A673 (cell line): ENCODE measurements at regions not wholly inside any gene's neighbourhood (a gene's known extent, or its start where the extent isn't known, plus 50 kb on each side); places are given as distances from the start of the nearest gene placed in this dataset.

Experiments
- BruUV-seq: library from RNA; stranded (reverse); fragments of 400-500 nt; replicated peaks from 2 replicates; lab custom pipeline; 2021; lab: Mats Ljungman, UMichigan
- CTCF ChIA-PET: fragments of 300-600 bp; sonication (Branson Sonifier 250); formaldehyde crosslinking; loops from one replicate; lab custom pipeline; 2022; ENCODE audit warnings: antibody characterized with exemption; lab: Charles Lee
- POLR2A ChIA-PET: fragments of 300-600 bp; sonication (Branson Sonifier 250); formaldehyde crosslinking; loops from one replicate; lab custom pipeline; 2022; ENCODE audit warnings: antibody characterized with exemption; ENCODE audit not compliant: low non-redundant PET; lab: Charles Lee
- DNase-seq: peaks from one replicate; pipeline ENCODE4 v3.0.0-alpha.2; 2015; ENCODE audit warnings: low spot score
- H3K27ac ChIP-seq: fragments of 200-600 bp; sonication (generic); 2 replicates; pipeline ENCODE4 v1.5.1; 2016; ENCODE audit warnings: mixed run types, low read depth, mild to moderate bottlenecking, mixed read lengths, antibody characterized with exemption, low read length; ENCODE audit not compliant: poor library complexity, severe bottlenecking
- H3K27me3 ChIP-seq: fragments of 200-600 bp; sonication (generic); replicated peaks from 2 replicates; pipeline ENCODE4 v1.6.1; 2017; ENCODE audit warnings: mixed run types, low read depth, mild to moderate bottlenecking, mixed read lengths, antibody characterized with exemption, low read length; ENCODE audit not compliant: insufficient read depth, poor library complexity
- H3K36me3 ChIP-seq: fragments of 200-600 bp; sonication (generic); 2 replicates; pipeline ENCODE4 v1.6.1; 2016; ENCODE audit warnings: mixed run types, mild to moderate bottlenecking, mixed read lengths, antibody characterized with exemption, low read length; ENCODE audit not compliant: insufficient read depth, poor library complexity, severe bottlenecking
- H3K4me1 ChIP-seq: fragments of 200-600 bp; sonication (generic); 2 replicates; pipeline ENCODE4 v1.6.1; 2017; ENCODE audit warnings: mixed run types, mild to moderate bottlenecking, mixed read lengths, antibody characterized with exemption, low read length; ENCODE audit not compliant: insufficient read depth, poor library complexity, severe bottlenecking
- H3K4me3 ChIP-seq: fragments of 200-600 bp; sonication (generic); 2 replicates; pipeline ENCODE4 v1.5.1; 2016; ENCODE audit warnings: low read depth, mixed run types, mild to moderate bottlenecking, mixed read lengths, low read length; ENCODE audit not compliant: poor library complexity, severe bottlenecking
- H3K9me3 ChIP-seq: fragments of 200-600 bp; sonication (generic); 2 replicates; pipeline ENCODE4 v1.6.1; 2016; ENCODE audit warnings: mixed run types, low read depth, mild to moderate bottlenecking, mixed read lengths, antibody characterized with exemption, low read length; ENCODE audit not compliant: poor library complexity, severe bottlenecking
- CTCF ChIP-seq: fragments of 300-800, 200-600 bp; sonication (generic); conservative IDR thresholded peaks from 2 replicates; pipeline ENCODE4 v1.5.1; 2017; ENCODE audit warnings: low read depth, mild to moderate bottlenecking, antibody characterized with exemption, low read length, moderate library complexity, mixed read lengths
- EZH2 ChIP-seq: fragments of 200-600 bp; sonication (generic); IDR thresholded peaks from 2 replicates; pipeline ENCODE4 v1.6.1; 2017; ENCODE audit warnings: borderline replicate concordance, low read depth, mild to moderate bottlenecking, mixed read lengths, antibody characterized with exemption, low read length; ENCODE audit not compliant: poor library complexity, severe bottlenecking
- intact Hi-C: fragments of 100-400 bp; cut with micrococcal nuclease; formaldehyde crosslinking; loops from one replicate; pipeline ENCODE4 v1.10.0; 2022; ENCODE audit not compliant: unreplicated experiment

GRCh38 chr6:112575309-112575834, 228.2 kb downstream of the RFPL4B start:
- H3K4me3 ChIP-seq = no peak overlapping the region
- no peaks in the 10 kb centered on the region for H3K9me3 ChIP-seq
- DNase-seq = no peak
- ChIA-PET CTCF (no interaction called here), POLR2A (no interaction called here)
- intact Hi-C loops = no loop called here
- H3K27ac ChIP-seq = no peak overlapping the region
- BruUV-seq = no TSS peak
- no peaks in the 10 kb centered on the region for H3K27me3 ChIP-seq
- H3K4me1 ChIP-seq = peaks cover 6% of the 10 kb centered on the region
- no peaks in the 10 kb centered on the region for H3K36me3 ChIP-seq
- TF ChIP-seq CTCF (no peak), EZH2 (no peak)

GRCh38 chr6:112576423-112576822, 229.3 kb downstream of the RFPL4B start:
- H3K36me3 ChIP-seq = no peaks in the 10 kb centered on the region
- POLR2A ChIA-PET = no interaction called here
- H3K4me1 ChIP-seq = peaks cover 6% of the 10 kb centered on the region
- H3K27ac ChIP-seq = no peak overlapping the region
- CTCF ChIA-PET = no interaction called here
- BruUV-seq = no TSS peak
- DNase-seq = peak; percentile 43
- TF ChIP-seq CTCF (no peak), EZH2 (no peak)
- no peaks in the 10 kb centered on the region for H3K9me3 ChIP-seq
- H3K27me3 ChIP-seq = no peaks in the 10 kb centered on the region
- no peak overlapping the region for H3K4me3 ChIP-seq
- intact Hi-C loops = no loop called here

- DNase-seq = peak; percentile 14
- CTCF ChIA-PET = no interaction called here
- intact Hi-C loops = no loop called here
These were observed 232.5 kb downstream of the RFPL4B start for GRCh38 chr6:112579601-112580000.

More at GRCh38 chr6:112579601-112580000, 232.5 kb downstream of the RFPL4B start:
- no TSS peak for BruUV-seq
- no peaks in the 10 kb centered on the region for H3K9me3 ChIP-seq
- POLR2A ChIA-PET = no interaction called here
- TF ChIP-seq CTCF (no peak), EZH2 (no peak)
- no peak overlapping the region for H3K27ac ChIP-seq
- no peak overlapping the region for H3K4me3 ChIP-seq
- H3K4me1 ChIP-seq = peaks cover 6% of the 10 kb centered on the region
- no peaks in the 10 kb centered on the region for H3K27me3 ChIP-seq
- no peaks in the 10 kb centered on the region for H3K36me3 ChIP-seq
